ENCODE measurements at regions not wholly inside any gene's neighbourhood (a gene's known extent, or its start where the extent isn't known, plus 50 kb on each side); places are given as distances from the start of the nearest gene placed in this dataset.

DNA sequence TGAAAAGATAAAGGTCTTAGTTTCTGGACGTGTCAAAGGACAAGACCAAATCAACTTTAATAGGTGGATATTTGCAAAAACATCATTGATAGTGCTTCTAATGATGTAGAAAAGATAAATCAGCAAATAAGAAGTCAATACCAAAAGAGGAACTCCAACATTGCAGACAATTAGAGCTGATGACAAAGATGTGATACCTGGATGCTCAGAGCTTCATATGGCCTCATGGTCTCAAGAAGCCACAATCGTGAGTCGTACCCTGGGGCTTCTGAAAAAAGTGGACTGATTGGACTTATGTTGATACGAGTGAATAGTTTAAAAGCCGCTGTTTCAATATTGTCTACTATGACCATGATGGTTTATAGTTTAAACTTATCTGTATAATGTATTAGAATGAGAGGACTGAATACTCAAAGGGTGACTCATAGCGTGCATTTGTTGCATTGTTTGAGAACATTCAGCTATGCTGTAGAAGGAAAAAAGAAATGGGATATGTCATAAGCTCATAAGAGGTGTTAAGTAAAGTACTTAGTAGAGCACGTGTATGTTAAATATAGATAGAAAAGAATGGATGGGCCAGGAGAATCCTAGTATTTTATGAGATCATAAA is 54.6 kb upstream of the RIPOR2 start:
- TF ChIP-seq, protein P1, sequence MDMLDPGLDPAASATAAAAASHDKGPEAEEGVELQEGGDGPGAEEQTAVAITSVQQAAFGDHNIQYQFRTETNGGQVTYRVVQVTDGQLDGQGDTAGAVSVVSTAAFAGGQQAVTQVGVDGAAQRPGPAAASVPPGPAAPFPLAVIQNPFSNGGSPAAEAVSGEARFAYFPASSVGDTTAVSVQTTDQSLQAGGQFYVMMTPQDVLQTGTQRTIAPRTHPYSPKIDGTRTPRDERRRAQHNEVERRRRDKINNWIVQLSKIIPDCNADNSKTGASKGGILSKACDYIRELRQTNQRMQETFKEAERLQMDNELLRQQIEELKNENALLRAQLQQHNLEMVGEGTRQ (IDR thresholded peaks at IDR 0.05; ENCODE audit: low read length): no peak
- no peak for TF ChIP-seq BACH1 (IDR thresholded peaks at IDR 0.05; ENCODE audit: low read length)
- no peak for TF ChIP-seq CHD2 (IDR thresholded peaks at IDR 0.05; ENCODE audit: low read length)
- TF ChIP-seq, protein P2, sequence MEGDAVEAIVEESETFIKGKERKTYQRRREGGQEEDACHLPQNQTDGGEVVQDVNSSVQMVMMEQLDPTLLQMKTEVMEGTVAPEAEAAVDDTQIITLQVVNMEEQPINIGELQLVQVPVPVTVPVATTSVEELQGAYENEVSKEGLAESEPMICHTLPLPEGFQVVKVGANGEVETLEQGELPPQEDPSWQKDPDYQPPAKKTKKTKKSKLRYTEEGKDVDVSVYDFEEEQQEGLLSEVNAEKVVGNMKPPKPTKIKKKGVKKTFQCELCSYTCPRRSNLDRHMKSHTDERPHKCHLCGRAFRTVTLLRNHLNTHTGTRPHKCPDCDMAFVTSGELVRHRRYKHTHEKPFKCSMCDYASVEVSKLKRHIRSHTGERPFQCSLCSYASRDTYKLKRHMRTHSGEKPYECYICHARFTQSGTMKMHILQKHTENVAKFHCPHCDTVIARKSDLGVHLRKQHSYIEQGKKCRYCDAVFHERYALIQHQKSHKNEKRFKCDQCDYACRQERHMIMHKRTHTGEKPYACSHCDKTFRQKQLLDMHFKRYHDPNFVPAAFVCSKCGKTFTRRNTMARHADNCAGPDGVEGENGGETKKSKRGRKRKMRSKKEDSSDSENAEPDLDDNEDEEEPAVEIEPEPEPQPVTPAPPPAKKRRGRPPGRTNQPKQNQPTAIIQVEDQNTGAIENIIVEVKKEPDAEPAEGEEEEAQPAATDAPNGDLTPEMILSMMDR (IDR thresholded peaks at IDR 0.05; ENCODE audit: control extremely low read depth in 1 of 3, insufficient read depth in 1 of 3, low read depth in 1 of 3, low read length in 3 of 3): no peak
- TF ChIP-seq SP1 (IDR thresholded peaks at IDR 0.05; ENCODE audit: low read depth, low read length): no peak
- no peak for TF ChIP-seq MAFK (IDR thresholded peaks at IDR 0.05; ENCODE audit: low read depth, low read length)
- no peak for TF ChIP-seq TAF7 (optimal IDR thresholded peaks at IDR 0.05; ENCODE audit: borderline replicate concordance, low read depth, low read length)
- no peak for TF ChIP-seq POLR2A (IDR thresholded peaks at IDR 0.05; ENCODE audit: control extremely low read depth in 1 of 2, low read depth in 2 of 2, low read length in 2 of 2)

Data from H1 (cell line).